ENCODE measurements at regions not wholly inside any gene's neighbourhood (a gene's known extent, or its start where the extent isn't known, plus 50 kb on each side); places are given as distances from the start of the nearest gene placed in this dataset.

DNA sequence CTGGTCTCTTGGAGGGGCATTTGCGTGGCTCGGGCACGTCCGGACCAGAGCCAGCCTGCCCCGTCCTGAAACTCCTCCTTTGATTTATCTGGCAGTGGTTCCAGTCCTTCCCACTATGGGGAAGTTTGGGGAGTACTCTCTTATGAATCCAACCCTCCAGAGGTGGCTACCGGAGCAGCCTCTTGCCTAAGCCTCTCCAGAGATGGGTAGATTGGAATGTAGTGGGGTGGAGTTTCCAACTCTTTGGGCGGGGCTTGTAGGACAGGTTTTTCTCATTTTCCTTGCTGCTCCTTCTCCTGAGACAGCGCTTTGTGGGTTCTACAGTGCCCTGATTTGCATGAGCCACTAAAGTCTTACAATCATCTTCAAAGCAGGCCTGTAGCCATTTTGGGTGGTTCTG is 60.1 kb upstream of the XAGE1B start:
- Histone ChIP-seq H3K4me3 (replicated peaks in 1 of 3; ENCODE audit: low read depth in 2 of 3, low read length in 3 of 3) (no peak overlapping the region), H3K4me2 (replicated peaks; ENCODE audit: extremely low read depth, low read length, poor library complexity, severe bottlenecking) (no peak overlapping the region), H3K9me3 (replicated peaks in 1 of 2; ENCODE audit: control insufficient read depth in 1 of 2, insufficient read depth in 1 of 2, low read length in 2 of 2) (no peaks in the 10 kb centered on the region), H3K4me1 (ENCODE audit: control insufficient read depth in 1 of 2, insufficient read depth in 2 of 2, low read length in 2 of 2) (no peaks in the 10 kb centered on the region), H3K36me3 (replicated peaks in 1 of 2; ENCODE audit: control insufficient read depth in 1 of 2, insufficient read depth in 2 of 2, low read length in 2 of 2) (no peaks in the 10 kb centered on the region), H3K9ac (ENCODE audit: insufficient read depth, low read length, poor library complexity, severe bottlenecking) (no peak overlapping the region), H3K27ac (ENCODE audit: low read depth in 1 of 2, low read length in 2 of 2) (no peak overlapping the region), H3K79me2 (ENCODE audit: insufficient read depth, low read length) (no peaks in the 10 kb centered on the region), H2AFZ (ENCODE audit: insufficient read depth, low read depth, low read length, poor library complexity, severe bottlenecking) (no peak overlapping the region), H3K27me3 (ENCODE audit: control insufficient read depth in 2 of 2, insufficient read depth in 2 of 2, low read length in 2 of 2) (peaks cover 0 to 4% of the 10 kb centered on the region in 2 donors), H4K20me1 (ENCODE audit: insufficient read depth, low read length) (no peaks in the 10 kb centered on the region)
- TF ChIP-seq, protein P1, sequence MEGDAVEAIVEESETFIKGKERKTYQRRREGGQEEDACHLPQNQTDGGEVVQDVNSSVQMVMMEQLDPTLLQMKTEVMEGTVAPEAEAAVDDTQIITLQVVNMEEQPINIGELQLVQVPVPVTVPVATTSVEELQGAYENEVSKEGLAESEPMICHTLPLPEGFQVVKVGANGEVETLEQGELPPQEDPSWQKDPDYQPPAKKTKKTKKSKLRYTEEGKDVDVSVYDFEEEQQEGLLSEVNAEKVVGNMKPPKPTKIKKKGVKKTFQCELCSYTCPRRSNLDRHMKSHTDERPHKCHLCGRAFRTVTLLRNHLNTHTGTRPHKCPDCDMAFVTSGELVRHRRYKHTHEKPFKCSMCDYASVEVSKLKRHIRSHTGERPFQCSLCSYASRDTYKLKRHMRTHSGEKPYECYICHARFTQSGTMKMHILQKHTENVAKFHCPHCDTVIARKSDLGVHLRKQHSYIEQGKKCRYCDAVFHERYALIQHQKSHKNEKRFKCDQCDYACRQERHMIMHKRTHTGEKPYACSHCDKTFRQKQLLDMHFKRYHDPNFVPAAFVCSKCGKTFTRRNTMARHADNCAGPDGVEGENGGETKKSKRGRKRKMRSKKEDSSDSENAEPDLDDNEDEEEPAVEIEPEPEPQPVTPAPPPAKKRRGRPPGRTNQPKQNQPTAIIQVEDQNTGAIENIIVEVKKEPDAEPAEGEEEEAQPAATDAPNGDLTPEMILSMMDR (IDR thresholded peaks at IDR 0.05): no peak
- intact Hi-C loops (cut with micrococcal nuclease): no loop called here
- Mint-ChIP-seq H3K36me3 (no peaks in the 10 kb centered on the region), H3K9me3 (no peaks in the 10 kb centered on the region), H3K4me1 (peaks cover 5% of the 10 kb centered on the region), H3K4me3 (no peak overlapping the region), H3K27me3 (ENCODE audit: low read depth in 3 of 3) (peaks cover 0 to 7% (median 1%) of the 10 kb centered on the region in 3 donors), H3K27ac (no peak overlapping the region)
- DNase-seq: no peak
- 100% methylated on average over 2 of the region's 8 CpGs for WGBS (ENCODE audit: insufficient coverage)

DNA sequence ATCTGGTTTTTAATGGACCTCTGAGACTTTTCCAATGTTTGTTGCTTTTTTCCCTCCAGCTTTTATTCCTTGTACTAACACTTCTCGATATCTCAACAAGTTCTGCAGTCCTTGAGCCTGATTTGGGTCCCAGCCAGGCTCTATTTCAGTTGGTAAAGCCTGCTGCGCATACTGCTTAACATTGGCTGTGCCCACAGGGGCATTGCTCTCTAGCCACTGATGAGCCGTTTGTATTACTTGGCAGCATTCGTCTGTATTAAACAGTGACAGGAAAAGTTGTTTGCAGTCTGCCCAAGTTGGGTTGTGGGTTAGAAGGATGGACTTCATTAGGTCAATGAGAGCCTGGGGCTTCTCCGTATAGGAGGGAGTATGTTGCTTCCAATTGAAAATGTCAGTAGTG is 59.6 kb upstream of the XAGE1B start:
- H3K4me3 Mint-ChIP-seq: no peak overlapping the region
- Histone ChIP-seq H2AFZ (ENCODE audit: insufficient read depth, low read depth, low read length, poor library complexity, severe bottlenecking) (no peak overlapping the region), H4K20me1 (ENCODE audit: insufficient read depth, low read length) (no peaks in the 10 kb centered on the region), H3K9me3 (replicated peaks in 1 of 2; ENCODE audit: control insufficient read depth in 1 of 2, insufficient read depth in 1 of 2, low read length in 2 of 2) (no peaks in the 10 kb centered on the region), H3K27ac (ENCODE audit: low read depth in 1 of 2, low read length in 2 of 2) (no peak overlapping the region), H3K4me3 (replicated peaks in 1 of 3; ENCODE audit: low read depth in 2 of 3, low read length in 3 of 3) (no peak overlapping the region), H3K4me1 (ENCODE audit: control insufficient read depth in 1 of 2, insufficient read depth in 2 of 2, low read length in 2 of 2) (no peaks in the 10 kb centered on the region), H3K79me2 (ENCODE audit: insufficient read depth, low read length) (no peaks in the 10 kb centered on the region), H3K36me3 (replicated peaks in 1 of 2; ENCODE audit: control insufficient read depth in 1 of 2, insufficient read depth in 2 of 2, low read length in 2 of 2) (no peaks in the 10 kb centered on the region), H3K9ac (ENCODE audit: insufficient read depth, low read length, poor library complexity, severe bottlenecking) (no peak overlapping the region), H3K27me3 (ENCODE audit: control insufficient read depth in 2 of 2, insufficient read depth in 2 of 2, low read length in 2 of 2) (peaks cover 0 to 4% of the 10 kb centered on the region in 2 donors), H3K4me2 (replicated peaks; ENCODE audit: extremely low read depth, low read length, poor library complexity, severe bottlenecking) (no peak overlapping the region)
- H3K27ac Mint-ChIP-seq: no peak overlapping the region
- no peaks in the 10 kb centered on the region for H3K36me3 Mint-ChIP-seq
- H3K27me3 Mint-ChIP-seq (ENCODE audit: low read depth in 3 of 3): peaks cover 0 to 7% (median 1%) of the 10 kb centered on the region in 3 donors
- 83% methylated on average over 1 of the region's 5 CpGs for WGBS (ENCODE audit: insufficient coverage)
- TF ChIP-seq, protein P1 (IDR thresholded peaks at IDR 0.05): no peak
- intact Hi-C loops (cut with micrococcal nuclease): no loop called here
- H3K9me3 Mint-ChIP-seq: no peaks in the 10 kb centered on the region
- peaks cover 5% of the 10 kb centered on the region for H3K4me1 Mint-ChIP-seq
- no peak for DNase-seq

Measured in CD14-positive monocyte (primary cell).